Calu3 (cell line): ENCODE measurements at regions not wholly inside any gene's neighbourhood (a gene's known extent, or its start where the extent isn't known, plus 50 kb on each side); places are given as distances from the start of the nearest gene placed in this dataset.

ENCODE experiments used
- BruUV-seq: library from RNA; stranded (reverse); fragments of 400-500 nt; replicated peaks from 2 replicates; lab custom pipeline; 2021; lab: Mats Ljungman, UMichigan
- CTCF ChIA-PET: fragments of 300-600 bp; sonication (Branson Sonifier 250); formaldehyde crosslinking; loops from one replicate; lab custom pipeline; 2022; ENCODE audit warnings: antibody characterized with exemption; lab: Charles Lee
- DNase-seq: peaks from one replicate; pipeline ENCODE4 v3.0.0; 2022
- H3K27ac Mint-ChIP-seq: one replicate; pipeline ENCODE4 v1.8.0; 2022; ENCODE audit warnings: mixed read lengths; ENCODE audit not compliant: unreplicated experiment
- H3K27me3 Mint-ChIP-seq: one replicate; pipeline ENCODE4 v1.8.0; 2022; ENCODE audit warnings: mixed read lengths; ENCODE audit not compliant: unreplicated experiment
- H3K36me3 Mint-ChIP-seq: one replicate; pipeline ENCODE4 v1.8.0; 2022; ENCODE audit warnings: mild to moderate bottlenecking, moderate library complexity, mixed read lengths; ENCODE audit not compliant: insufficient read depth, unreplicated experiment
- H3K4me1 Mint-ChIP-seq: one replicate; pipeline ENCODE4 v1.8.0; 2022; ENCODE audit warnings: mild to moderate bottlenecking, low read depth, mixed read lengths; ENCODE audit not compliant: unreplicated experiment
- H3K4me3 Mint-ChIP-seq: one replicate; pipeline ENCODE4 v1.8.0; 2022; ENCODE audit warnings: mild to moderate bottlenecking, low read depth, moderate library complexity, mixed read lengths; ENCODE audit not compliant: unreplicated experiment
- H3K9me3 Mint-ChIP-seq: one replicate; pipeline ENCODE4 v1.8.0; 2022; ENCODE audit warnings: low read depth, mixed read lengths; ENCODE audit not compliant: unreplicated experiment
- CTCF ChIP-seq: fragments of 200-600 bp; IDR thresholded peaks from one replicate; pipeline ENCODE4 v1.8.0; 2022; ENCODE audit warnings: antibody characterized with exemption; ENCODE audit not compliant: unreplicated experiment
- intact Hi-C: fragments of 100-400 bp; cut with micrococcal nuclease; formaldehyde crosslinking; loops from one replicate; pipeline ENCODE4 v1.10.0; 2022; ENCODE audit not compliant: unreplicated experiment

DNA sequence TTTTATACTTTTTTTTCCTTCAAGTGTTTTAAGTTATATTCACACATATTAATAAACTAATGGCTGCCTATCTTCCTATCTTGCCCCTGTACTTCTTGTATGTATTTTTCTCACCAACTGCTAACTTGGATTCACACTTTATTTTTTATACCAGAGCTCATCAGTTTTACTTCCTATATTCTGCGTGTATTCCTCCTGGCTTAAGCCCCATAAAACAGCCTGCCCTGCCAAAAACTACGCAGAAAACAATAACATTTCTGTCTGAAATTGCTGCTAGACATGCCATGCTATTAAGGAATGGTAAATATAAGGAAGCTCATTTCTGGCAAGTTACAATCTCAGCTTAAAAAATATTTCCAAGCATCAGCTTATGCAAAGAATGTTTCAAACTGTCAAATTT lies 172.3 kb downstream of the UBE2E3 start:
- BruUV-seq, result no TSS peak
- CTCF ChIA-PET, result no interaction called here
- H3K4me1 Mint-ChIP-seq, result no peaks in the 10 kb centered on the region
- intact Hi-C loops, result no loop called here
- peaks cover 3% of the 10 kb centered on the region for H3K9me3 Mint-ChIP-seq
- no peak for DNase-seq
- no peak overlapping the region for H3K4me3 Mint-ChIP-seq
- no peak overlapping the region for H3K27ac Mint-ChIP-seq
- no peak for TF ChIP-seq CTCF
- H3K27me3 Mint-ChIP-seq, result no peaks in the 10 kb centered on the region
- H3K36me3 Mint-ChIP-seq, result no peaks in the 10 kb centered on the region

- Mint-ChIP-seq H3K9me3 (peaks cover 3% of the 10 kb centered on the region), H3K27ac (no peak overlapping the region), H3K4me3 (no peak overlapping the region), H3K4me1 (no peaks in the 10 kb centered on the region), H3K27me3 (no peaks in the 10 kb centered on the region), H3K36me3 (no peaks in the 10 kb centered on the region)
- no peak for TF ChIP-seq CTCF
- no peak for DNase-seq
- BruUV-seq, result no TSS peak
- intact Hi-C loops, result no loop called here
- CTCF ChIA-PET, result no interaction called here
These were observed 173.5 kb downstream of the UBE2E3 start for GRCh38 chr2:181153886-181154285.

DNA sequence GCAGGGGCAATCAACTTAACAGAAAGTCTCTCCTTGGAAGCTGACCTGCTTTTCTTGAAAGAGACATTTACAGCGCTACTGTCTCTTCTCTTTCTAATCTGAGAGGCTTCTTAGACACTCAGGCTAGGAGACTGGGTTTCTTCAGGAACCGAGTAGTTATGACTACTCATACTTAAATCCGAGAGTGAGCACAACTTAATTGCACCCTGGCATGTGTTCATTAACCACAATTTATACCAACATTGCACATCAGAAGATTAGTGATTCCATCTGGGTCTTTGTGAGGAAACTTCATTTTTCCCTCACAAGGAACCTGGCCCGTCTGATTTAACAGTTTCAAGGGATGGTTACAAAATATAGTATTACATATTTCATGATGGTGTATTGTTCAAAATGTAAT lies 176.9 kb downstream of the UBE2E3 start:
- no peak overlapping the region for H3K27ac Mint-ChIP-seq
- H3K4me3 Mint-ChIP-seq, result no peak overlapping the region
- H3K9me3 Mint-ChIP-seq, result peaks cover 3% of the 10 kb centered on the region
- intact Hi-C loops, result no loop called here
- no TSS peak for BruUV-seq
- H3K27me3 Mint-ChIP-seq, result no peaks in the 10 kb centered on the region
- no peaks in the 10 kb centered on the region for H3K36me3 Mint-ChIP-seq
- DNase-seq, result no peak
- no peaks in the 10 kb centered on the region for H3K4me1 Mint-ChIP-seq
- CTCF ChIA-PET, result no interaction called here
- TF ChIP-seq CTCF, result no peak

- no peak overlapping the region for H3K4me3 Mint-ChIP-seq
- no peaks in the 10 kb centered on the region for H3K36me3 Mint-ChIP-seq
- no TSS peak for BruUV-seq
- H3K9me3 Mint-ChIP-seq, result peaks cover 3% of the 10 kb centered on the region
- H3K27ac Mint-ChIP-seq, result no peak overlapping the region
- no peak for DNase-seq
- TF ChIP-seq CTCF, result no peak
- CTCF ChIA-PET, result no interaction called here
- H3K27me3 Mint-ChIP-seq, result no peaks in the 10 kb centered on the region
- no peaks in the 10 kb centered on the region for H3K4me1 Mint-ChIP-seq
- intact Hi-C loops, result no loop called here
These were observed 178.0 kb downstream of the UBE2E3 start for GRCh38 chr2:181158427-181158826.

GRCh38 chr2:181161615-181162014 lies 181.2 kb downstream of the UBE2E3 start:
- TF ChIP-seq CTCF, result no peak
- H3K27me3 Mint-ChIP-seq, result no peaks in the 10 kb centered on the region
- H3K4me3 Mint-ChIP-seq, result no peak overlapping the region
- CTCF ChIA-PET, result no interaction called here
- no peak overlapping the region for H3K27ac Mint-ChIP-seq
- BruUV-seq, result no TSS peak
- H3K9me3 Mint-ChIP-seq, result peaks cover 2% of the 10 kb centered on the region
- H3K4me1 Mint-ChIP-seq, result no peaks in the 10 kb centered on the region
- no peaks in the 10 kb centered on the region for H3K36me3 Mint-ChIP-seq
- intact Hi-C loops, result no loop called here
- DNase-seq, result no peak
